ENCODE measurements at regions not wholly inside any gene's neighbourhood (a gene's known extent, or its start where the extent isn't known, plus 50 kb on each side); places are given as distances from the start of the nearest gene placed in this dataset.
"Not testable (repeated sequence)": the region's sequence is repeated elsewhere in the genome, so short reads cannot be mapped to it uniquely, and the experiment has no call there.

DNA sequence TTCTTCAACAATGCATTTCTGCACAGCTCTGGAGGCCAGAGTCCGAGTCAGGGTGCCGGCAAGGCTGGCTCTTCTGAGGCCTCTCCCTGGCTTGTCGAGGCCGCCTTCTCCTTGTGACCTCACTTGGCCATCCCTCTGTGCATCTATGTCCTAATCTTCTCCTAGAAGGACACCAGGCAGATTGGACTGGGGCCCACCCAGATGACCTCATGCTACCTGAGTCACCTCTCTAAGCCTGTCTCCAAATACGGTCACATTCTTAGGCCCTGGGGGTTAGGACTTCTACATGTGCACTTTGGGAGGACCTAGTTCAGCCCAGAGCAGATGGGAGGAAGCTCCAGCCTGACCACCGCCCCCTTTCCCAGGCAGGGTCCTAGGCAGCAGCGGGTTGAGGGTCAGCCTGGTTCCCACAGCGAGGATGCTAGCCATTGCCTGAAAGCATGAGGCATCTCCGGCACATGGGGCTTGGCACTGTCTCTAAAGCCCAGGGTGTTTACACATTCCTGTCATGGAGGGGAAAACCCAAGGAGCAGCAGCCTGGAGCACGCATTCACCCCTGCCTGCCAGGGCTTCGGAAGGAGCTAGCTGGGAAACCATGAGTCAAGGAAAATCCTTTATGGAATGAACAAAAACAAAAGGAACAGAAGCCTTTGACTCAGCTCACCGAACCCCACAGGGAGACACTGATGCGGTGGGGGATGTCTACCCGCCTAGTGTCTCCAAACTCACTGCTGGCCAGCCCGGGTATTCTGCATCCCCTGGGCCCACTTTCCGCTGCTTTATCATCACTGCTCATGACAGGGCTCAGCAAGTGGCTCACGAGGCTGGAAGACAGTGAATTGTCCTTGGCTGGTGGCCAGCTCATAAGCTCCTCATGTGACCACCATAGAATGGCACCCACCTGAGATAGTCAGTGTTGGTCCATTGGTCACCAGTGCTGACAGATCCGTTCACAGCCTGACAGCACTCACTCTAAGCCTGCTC lies 140.2 kb upstream of the ZNF469 start:
- ATAC-seq; DNase-seq; H3K9me3 ChIP-seq; intact Hi-C loops (cut with DNase I); H3K36me3 ChIP-seq (replicated peaks in 1 of 2; ENCODE audit: insufficient read depth in 1 of 2, low read depth in 2 of 2); H3K27me3 ChIP-seq; H3K4me3 ChIP-seq: not testable (repeated sequence)
- peaks cover 12% of the 10 kb centered on the region for H3K4me1 ChIP-seq
- peak overlapping the region in 1 of 4 donors; percentile 6 for H3K27ac ChIP-seq
- WGBS, 2 donors = 66 to 74% methylated on average over 15 of the region's 18 CpGs

DNA sequence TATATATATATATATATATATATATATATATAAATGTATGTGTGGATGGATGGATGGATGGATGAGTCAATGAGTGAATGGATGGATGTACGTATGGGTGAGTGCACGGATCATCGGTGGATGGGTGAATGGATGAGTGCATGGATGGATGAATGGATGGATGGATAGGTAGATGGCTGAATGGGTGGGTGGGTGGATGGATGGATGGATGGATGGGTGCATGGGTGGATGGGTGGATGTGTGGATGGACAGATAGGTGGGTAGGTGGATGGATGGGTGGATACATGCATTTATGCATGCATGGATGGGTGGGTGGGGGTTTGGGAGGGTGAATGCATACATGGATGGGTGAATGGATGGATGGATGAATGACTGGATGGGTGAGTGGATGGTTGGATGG lies 138.8 kb upstream of the ZNF469 start:
- intact Hi-C loops (cut with DNase I); H3K4me1 ChIP-seq; H3K27me3 ChIP-seq; H3K9me3 ChIP-seq; H3K36me3 ChIP-seq (replicated peaks in 1 of 2; ENCODE audit: insufficient read depth in 1 of 2, low read depth in 2 of 2); DNase-seq; ATAC-seq; H3K4me3 ChIP-seq; H3K27ac ChIP-seq: not testable (repeated sequence)
- 78 to 94% methylated on average over 3 of the region's 3 CpGs for WGBS, 2 donors

DNA sequence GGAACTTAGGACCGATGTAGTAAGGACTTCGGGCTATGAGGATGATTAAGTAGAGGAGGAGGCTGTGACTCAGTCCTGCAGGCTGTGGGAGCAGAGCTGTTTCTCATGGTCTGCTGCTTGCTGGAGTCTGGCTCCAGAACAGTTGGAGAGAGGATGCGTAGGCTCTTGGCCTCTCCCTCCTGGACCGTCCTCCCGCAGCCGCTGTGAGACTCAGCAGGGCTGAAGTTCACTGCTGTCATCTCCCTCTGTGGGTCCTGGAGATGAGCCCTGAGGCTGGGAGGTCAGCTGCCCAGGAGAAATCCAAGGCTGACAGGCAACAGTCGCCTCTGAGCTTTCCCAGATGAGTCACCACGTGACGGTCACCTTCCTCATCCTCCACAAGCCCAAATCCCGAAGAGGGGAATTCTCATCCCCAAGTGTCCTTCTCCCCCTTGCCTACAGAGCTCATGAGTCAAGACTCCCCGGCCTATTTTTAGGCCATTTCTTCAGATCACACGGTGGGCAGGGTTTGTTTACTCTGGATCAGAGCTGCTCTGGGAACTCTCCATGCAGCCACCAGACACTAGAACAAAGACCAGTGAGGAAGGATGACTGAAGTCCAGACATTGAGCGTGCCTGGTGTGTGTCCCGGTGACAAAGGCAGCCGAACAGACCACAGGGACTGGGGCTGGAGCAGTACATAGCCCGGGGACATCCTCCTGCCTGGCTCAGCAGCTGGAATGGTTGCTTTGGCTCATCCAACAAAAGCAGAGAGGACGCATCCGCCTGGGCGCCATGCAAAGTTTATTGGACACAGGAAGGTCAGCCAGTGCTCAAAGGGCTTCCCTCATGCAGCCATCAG lies 137.3 kb upstream of the ZNF469 start:
- peak; percentile 57 for ATAC-seq
- H3K4me1 ChIP-seq; intact Hi-C loops (cut with DNase I); H3K36me3 ChIP-seq (replicated peaks in 1 of 2; ENCODE audit: insufficient read depth in 1 of 2, low read depth in 2 of 2); H3K27ac ChIP-seq; H3K9me3 ChIP-seq; H3K4me3 ChIP-seq; H3K27me3 ChIP-seq: not testable (repeated sequence)
- DNase-seq = peak in 3 of 4 donors; percentile 43 to 65 (median 51)
- WGBS, 2 donors = 55 to 69% methylated on average over 5 to 19 of the region's 19 CpGs

DNA sequence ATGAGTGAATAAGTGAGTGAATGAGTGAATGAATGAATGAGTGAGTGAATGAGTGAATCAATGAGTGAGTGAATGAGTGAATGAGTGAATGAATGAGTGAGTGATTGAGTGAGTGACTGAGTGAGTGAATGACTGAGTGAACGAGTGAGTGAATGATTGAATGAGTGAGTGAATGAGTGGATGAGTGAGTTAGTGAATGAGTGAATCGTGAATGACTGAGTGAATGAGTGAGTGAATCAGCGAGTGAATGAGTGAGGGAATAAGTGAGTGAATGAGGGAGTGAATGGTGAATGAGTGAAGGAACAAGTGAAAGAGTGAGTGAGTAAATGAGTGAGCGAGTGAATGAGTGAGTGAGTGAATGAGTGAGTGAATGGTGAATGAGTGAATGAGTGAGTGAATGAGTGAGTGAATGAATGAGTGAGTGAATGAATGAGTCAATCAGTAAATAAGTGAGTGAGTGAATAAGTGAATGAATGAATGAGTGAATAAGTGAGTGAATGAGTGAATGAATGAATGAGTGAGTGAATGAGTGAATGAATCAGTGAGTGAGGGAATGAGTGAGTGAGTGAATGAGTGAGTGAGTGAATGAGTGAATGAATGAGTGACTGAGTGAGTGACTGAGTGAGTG lies 135.7 kb upstream of the ZNF469 start:
- H3K27me3 ChIP-seq; DNase-seq; H3K4me1 ChIP-seq; H3K27ac ChIP-seq; H3K4me3 ChIP-seq; H3K9me3 ChIP-seq; intact Hi-C loops (cut with DNase I); H3K36me3 ChIP-seq (replicated peaks in 1 of 2; ENCODE audit: insufficient read depth in 1 of 2, low read depth in 2 of 2); ATAC-seq: not testable (repeated sequence)
- 68 to 78% methylated on average over 4 of the region's 4 CpGs for WGBS, 2 donors

DNA sequence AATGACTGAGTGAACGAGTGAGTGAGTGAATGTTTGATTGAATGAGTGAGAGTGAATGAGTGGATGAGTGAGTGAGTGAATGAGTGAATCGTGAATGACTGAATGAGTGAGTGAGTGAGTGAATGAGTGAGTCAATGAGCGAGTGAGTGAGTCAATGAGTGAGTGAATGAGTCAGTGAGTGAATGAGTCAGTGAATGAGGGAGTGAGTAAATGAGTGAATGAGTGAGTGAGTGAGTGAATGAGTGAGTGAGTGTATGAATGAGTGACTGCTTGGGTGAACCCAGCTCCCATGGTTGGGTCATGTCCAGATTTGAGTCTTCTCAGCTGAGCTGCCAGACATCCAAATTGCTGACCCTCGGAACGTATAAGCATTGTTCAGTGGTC lies 135.2 kb upstream of the ZNF469 start:
- not testable (repeated sequence) for H3K27me3 ChIP-seq, ATAC-seq

DNA sequence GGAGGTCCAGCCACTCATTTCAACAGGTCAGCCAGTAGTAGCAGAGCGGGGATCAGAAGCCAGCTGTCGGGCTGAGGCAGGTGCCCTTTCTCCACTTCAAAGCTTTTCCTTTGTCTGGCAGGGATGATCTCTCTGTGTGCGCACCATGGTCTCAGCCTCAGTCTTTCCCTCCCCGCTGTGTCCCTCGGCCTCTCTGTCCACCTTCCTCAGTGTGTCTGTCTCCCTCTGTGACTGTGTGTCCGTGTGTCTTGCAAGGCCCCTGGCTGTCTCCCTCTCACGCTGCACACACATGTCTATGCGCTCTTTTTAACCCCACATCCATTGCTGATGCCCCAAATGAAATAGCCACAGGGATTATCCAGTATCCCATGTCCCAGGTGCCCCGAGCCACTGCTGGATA lies 134.0 kb upstream of the ZNF469 start:
- H3K4me3 ChIP-seq; DNase-seq; H3K4me1 ChIP-seq; ATAC-seq; H3K36me3 ChIP-seq (replicated peaks in 1 of 2; ENCODE audit: insufficient read depth in 1 of 2, low read depth in 2 of 2); H3K27me3 ChIP-seq; intact Hi-C loops (cut with DNase I); H3K27ac ChIP-seq; H3K9me3 ChIP-seq: not testable (repeated sequence)
- WGBS, 2 donors = 73 to 78% methylated on average over 9 of the region's 9 CpGs

More for the DNA sequence above, 135.2 kb upstream of the ZNF469 start:
- H3K9me3 ChIP-seq; H3K4me1 ChIP-seq; DNase-seq; H3K36me3 ChIP-seq (replicated peaks in 1 of 2; ENCODE audit: insufficient read depth in 1 of 2, low read depth in 2 of 2); H3K4me3 ChIP-seq; intact Hi-C loops (cut with DNase I); H3K27ac ChIP-seq: not testable (repeated sequence)
- WGBS, 2 donors = 76 to 77% methylated on average over 5 of the region's 5 CpGs

DNA sequence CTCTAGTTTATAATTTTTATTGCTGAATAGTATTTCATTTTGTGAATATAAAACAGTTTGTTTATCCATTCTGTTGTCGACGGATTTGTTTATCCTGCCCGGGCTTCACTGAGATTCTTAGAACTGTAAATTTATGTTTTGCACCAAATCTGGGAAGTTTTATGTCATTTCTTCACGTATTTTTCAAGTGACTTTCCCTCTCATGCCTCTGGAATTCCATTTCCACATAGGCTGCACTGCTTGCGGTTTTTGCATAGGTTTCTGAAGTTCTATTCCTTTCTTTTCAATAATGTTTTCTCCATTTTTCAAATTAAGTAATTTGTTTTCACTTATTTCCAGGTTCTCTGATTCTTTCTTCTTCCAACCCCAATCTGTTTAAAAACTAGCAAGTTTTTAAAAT lies 132.4 kb upstream of the ZNF469 start:
- ATAC-seq; H3K27ac ChIP-seq; H3K4me1 ChIP-seq; H3K36me3 ChIP-seq (replicated peaks in 1 of 2; ENCODE audit: insufficient read depth in 1 of 2, low read depth in 2 of 2); intact Hi-C loops (cut with DNase I); H3K9me3 ChIP-seq; H3K27me3 ChIP-seq; DNase-seq; H3K4me3 ChIP-seq: not testable (repeated sequence)
- WGBS, 2 donors = 71 to 78% methylated on average over 5 of the region's 5 CpGs

DNA sequence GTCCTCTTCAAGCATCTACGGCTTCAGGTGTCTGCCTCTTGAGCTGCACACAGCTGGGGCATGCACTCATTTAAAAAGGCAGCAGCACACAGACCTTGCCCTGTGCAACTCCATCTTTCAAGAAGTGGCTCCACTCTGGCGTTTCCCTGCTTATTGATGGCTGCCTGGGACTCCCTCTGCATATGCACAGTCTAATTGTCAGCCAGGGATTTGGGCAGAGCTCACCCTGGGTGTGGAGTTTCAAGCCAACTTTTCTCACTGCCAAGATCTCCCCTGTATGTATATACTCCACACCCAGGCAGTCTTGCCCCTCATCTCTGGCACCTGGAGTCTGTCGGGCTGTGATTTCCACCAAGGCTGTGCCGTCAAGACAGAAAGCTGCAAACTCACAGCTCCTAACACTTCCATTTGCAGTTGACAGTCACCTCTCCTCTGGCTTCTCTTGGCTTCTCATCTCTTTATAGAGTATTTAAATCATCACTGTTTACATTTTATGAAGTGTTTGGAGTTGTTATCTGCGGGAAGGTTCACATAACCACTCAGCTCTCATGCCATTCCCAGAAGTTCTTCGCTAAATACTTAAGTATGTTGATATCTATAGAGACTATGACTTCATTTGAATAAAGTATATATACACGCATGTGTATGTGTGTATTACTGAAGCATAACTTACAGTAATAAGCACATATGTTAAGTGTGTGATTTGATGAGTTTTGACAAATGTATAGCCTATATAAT lies 130.5 kb upstream of the ZNF469 start:
- H3K4me3 ChIP-seq; H3K4me1 ChIP-seq; H3K27ac ChIP-seq; DNase-seq; ATAC-seq; intact Hi-C loops (cut with DNase I); H3K36me3 ChIP-seq (replicated peaks in 1 of 2; ENCODE audit: insufficient read depth in 1 of 2, low read depth in 2 of 2); H3K9me3 ChIP-seq; H3K27me3 ChIP-seq: not testable (repeated sequence)
- 12 to 55% methylated on average over 3 of the region's 7 CpGs for WGBS, 2 donors

DNA sequence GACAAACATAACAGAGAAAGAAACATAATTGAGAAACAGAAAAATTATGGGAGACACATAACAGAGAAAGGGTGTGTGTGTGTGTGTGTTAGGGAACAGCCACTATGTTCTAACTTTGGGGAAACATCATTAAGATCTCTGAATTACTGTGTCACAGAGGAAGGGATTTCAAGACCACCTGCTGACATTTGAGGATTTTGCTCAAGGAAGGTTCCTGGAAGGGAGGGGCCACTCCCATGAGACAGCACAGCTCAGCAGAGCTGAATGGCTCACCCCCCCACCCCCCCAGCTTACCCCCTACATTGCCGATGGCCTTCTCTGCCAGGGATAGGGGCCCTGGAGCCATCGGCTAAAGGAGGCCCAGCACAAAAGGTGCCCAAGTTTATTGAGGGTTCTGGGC lies 124.6 kb upstream of the ZNF469 start:
- intact Hi-C loops (cut with DNase I); H3K4me1 ChIP-seq; H3K36me3 ChIP-seq (replicated peaks in 1 of 2; ENCODE audit: insufficient read depth in 1 of 2, low read depth in 2 of 2); H3K9me3 ChIP-seq; ATAC-seq; DNase-seq; H3K4me3 ChIP-seq; H3K27ac ChIP-seq; H3K27me3 ChIP-seq: not testable (repeated sequence)
- WGBS, 2 donors = 97 to 100% methylated on average over 1 to 2 of the region's 2 CpGs

DNA sequence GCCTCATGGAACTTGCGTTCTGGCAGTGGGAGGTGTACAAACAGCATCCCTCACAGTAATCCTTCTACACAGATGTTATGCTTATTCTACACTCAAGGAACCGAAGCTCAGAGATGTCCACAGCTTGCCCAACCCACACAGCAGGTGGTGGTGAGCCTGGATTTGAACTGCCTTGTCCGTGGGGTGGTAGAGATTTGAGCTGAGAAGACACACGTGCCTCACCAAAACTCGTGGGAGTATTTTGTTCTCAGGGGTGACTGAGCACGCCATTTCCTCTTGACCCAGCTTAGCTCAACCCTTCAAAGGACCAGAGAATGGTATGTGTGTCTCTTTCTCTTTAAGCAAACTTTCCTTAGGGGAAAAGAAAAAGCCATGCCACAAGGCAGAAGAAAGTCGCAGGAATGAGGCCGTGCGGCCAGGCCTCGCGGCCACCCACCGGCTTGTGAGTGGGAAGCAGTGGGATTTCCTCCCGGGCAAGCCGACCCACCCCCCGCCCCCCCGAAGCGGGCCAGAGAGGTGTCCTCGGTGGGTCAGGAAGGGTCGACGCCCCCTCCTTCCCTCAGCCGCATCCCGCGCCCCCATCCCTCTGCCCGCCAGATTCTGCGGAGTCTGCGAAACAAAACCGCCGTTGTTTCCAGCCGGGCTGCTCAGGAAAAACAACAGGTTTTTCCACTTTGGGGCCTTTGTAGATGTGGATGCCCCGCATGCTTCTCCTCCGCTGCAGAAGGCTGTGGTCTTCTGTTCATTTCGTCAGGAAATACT lies 123.8 kb upstream of the ZNF469 start:
- H3K27me3 ChIP-seq; H3K4me1 ChIP-seq; H3K36me3 ChIP-seq (replicated peaks in 1 of 2; ENCODE audit: insufficient read depth in 1 of 2, low read depth in 2 of 2); ATAC-seq; H3K4me3 ChIP-seq; H3K9me3 ChIP-seq; intact Hi-C loops (cut with DNase I): not testable (repeated sequence)
- WGBS, 2 donors = 17 to 40% methylated on average over 8 to 32 of the region's 32 CpGs
- peak overlapping the region in 2 of 4 donors; percentile 21 to 57 for H3K27ac ChIP-seq
- DNase-seq = peak in 1 of 4 donors; percentile 45
